ENCODE measurements at regions not wholly inside any gene's neighbourhood (a gene's known extent, or its start where the extent isn't known, plus 50 kb on each side); places are given as distances from the start of the nearest gene placed in this dataset.

GRCh38 chr12:46907791-46908190 lies 82.0 kb upstream of the SLC38A4 start:
- Histone ChIP-seq H3K79me2 (ENCODE audit: low read length) (no peaks in the 10 kb centered on the region), H4K20me1 (ENCODE audit: insufficient read depth, low read length) (no peaks in the 10 kb centered on the region), H3K9ac (ENCODE audit: low read length) (no peak overlapping the region), H3K36me3 (replicated peaks; ENCODE audit: low read depth, low read length) (no peaks in the 10 kb centered on the region), H3K4me1 (ENCODE audit: low read length) (peaks cover 7% of the 10 kb centered on the region), H3K4me2 (ENCODE audit: low read length) (no peak overlapping the region), H3K27me3 (ENCODE audit: low read depth, low read length) (no peaks in the 10 kb centered on the region), H3K27ac (ENCODE audit: low read length) (no peak overlapping the region), H3K4me3 (ENCODE audit: low read length) (no peak overlapping the region), H2AFZ (ENCODE audit: low read depth, low read length) (no peak overlapping the region), H3K9me3 (ENCODE audit: insufficient read depth, low read length) (no peaks in the 10 kb centered on the region)
- TF ChIP-seq CTCF (IDR thresholded peaks at IDR 0.05; ENCODE audit: low read depth, low read length), result no peak
- TF ChIP-seq EZH2phosphoT487 (IDR thresholded peaks at IDR 0.05; ENCODE audit: low read depth), result no peak

GRCh38 chr12:46908236-46908935 lies 82.6 kb upstream of the SLC38A4 start:
- H3K27ac ChIP-seq (ENCODE audit: low read length), result no peak overlapping the region
- H3K9ac ChIP-seq (ENCODE audit: low read length), result no peak overlapping the region
- H3K4me1 ChIP-seq (ENCODE audit: low read length), result peaks cover under 1% of the 10 kb centered on the region
- H3K27me3 ChIP-seq (ENCODE audit: low read depth, low read length), result no peaks in the 10 kb centered on the region
- H3K4me3 ChIP-seq (ENCODE audit: low read length), result no peak overlapping the region
- no peaks in the 10 kb centered on the region for H3K79me2 ChIP-seq (ENCODE audit: low read length)
- H3K36me3 ChIP-seq (replicated peaks; ENCODE audit: low read depth, low read length), result no peaks in the 10 kb centered on the region
- no peak for TF ChIP-seq EZH2phosphoT487 (IDR thresholded peaks at IDR 0.05; ENCODE audit: low read depth)
- no peak for TF ChIP-seq CTCF (IDR thresholded peaks at IDR 0.05; ENCODE audit: low read depth, low read length)
- H4K20me1 ChIP-seq (ENCODE audit: insufficient read depth, low read length), result no peaks in the 10 kb centered on the region
- no peak overlapping the region for H2AFZ ChIP-seq (ENCODE audit: low read depth, low read length)
- H3K9me3 ChIP-seq (ENCODE audit: insufficient read depth, low read length), result no peaks in the 10 kb centered on the region
- no peak overlapping the region for H3K4me2 ChIP-seq (ENCODE audit: low read length)

DNA sequence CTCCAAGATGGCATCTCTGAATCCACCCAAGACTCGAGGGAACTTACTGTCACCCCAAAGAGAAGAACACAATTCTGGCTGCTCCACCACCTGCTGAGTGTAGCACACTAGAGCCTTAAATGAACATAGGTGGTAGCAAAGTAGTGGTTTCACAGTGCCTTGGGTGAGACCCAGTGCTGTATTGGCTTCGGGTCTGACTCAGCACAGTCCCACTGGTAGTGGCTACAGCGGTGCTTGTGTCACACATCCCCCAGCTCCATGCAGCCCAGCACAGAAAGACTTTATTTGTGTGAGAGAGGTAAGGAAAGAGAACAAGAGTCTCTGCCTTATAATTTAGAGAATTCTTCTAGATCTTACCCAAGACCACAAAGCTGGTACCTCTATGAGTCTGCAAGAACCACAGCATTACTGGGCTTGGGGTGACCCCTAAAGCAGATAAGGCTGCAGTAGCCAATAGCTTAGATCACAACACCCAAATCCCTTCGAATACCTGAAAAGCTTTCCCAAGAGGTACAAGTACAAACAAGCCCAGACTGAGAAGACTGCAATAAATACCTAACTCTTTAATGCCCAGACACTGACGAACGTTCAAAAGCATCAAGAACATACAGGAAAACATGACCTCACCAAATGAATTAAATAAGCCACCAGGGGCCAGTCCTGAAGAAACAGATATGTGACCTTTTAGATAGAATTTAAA lies 83.3 kb upstream of the SLC38A4 start:
- no peaks in the 10 kb centered on the region for H3K36me3 ChIP-seq (replicated peaks; ENCODE audit: low read depth, low read length)
- H2AFZ ChIP-seq (ENCODE audit: low read depth, low read length), result no peak overlapping the region
- H3K79me2 ChIP-seq (ENCODE audit: low read length), result no peaks in the 10 kb centered on the region
- H3K4me2 ChIP-seq (ENCODE audit: low read length), result no peak overlapping the region
- no peak for TF ChIP-seq EZH2phosphoT487 (IDR thresholded peaks at IDR 0.05; ENCODE audit: low read depth)
- no peak for TF ChIP-seq CTCF (IDR thresholded peaks at IDR 0.05; ENCODE audit: low read depth, low read length)
- H3K4me1 ChIP-seq (ENCODE audit: low read length), result no peaks in the 10 kb centered on the region
- no peak overlapping the region for H3K9ac ChIP-seq (ENCODE audit: low read length)
- no peak overlapping the region for H3K27ac ChIP-seq (ENCODE audit: low read length)
- no peaks in the 10 kb centered on the region for H4K20me1 ChIP-seq (ENCODE audit: insufficient read depth, low read length)
- no peaks in the 10 kb centered on the region for H3K9me3 ChIP-seq (ENCODE audit: insufficient read depth, low read length)
- no peak overlapping the region for H3K4me3 ChIP-seq (ENCODE audit: low read length)
- H3K27me3 ChIP-seq (ENCODE audit: low read depth, low read length), result no peaks in the 10 kb centered on the region

DNA sequence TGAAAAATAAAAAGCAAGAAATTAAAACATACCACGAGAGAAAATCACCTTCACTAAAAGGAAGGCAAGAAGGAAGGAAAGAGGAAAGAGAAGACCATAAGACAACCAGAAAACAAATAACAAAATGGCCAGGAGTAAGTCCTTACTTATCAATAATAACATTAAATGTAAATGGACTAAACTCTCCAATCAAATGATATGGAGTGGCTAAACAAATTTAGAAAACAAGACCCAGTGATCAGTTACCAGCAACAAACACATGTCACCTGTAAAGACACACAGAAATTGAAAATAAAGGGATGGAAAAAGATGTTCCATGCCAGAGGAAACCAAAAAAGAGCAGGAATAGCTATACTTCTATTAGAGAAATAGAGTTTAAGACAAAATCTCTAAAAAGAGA lies 85.0 kb upstream of the SLC38A4 start:
- Histone ChIP-seq H3K4me2 (ENCODE audit: low read length) (no peak overlapping the region), H4K20me1 (ENCODE audit: insufficient read depth, low read length) (no peaks in the 10 kb centered on the region), H3K27me3 (ENCODE audit: low read depth, low read length) (no peaks in the 10 kb centered on the region), H3K4me1 (ENCODE audit: low read length) (no peaks in the 10 kb centered on the region), H3K4me3 (ENCODE audit: low read length) (no peak overlapping the region), H3K9me3 (ENCODE audit: insufficient read depth, low read length) (no peaks in the 10 kb centered on the region), H3K36me3 (replicated peaks; ENCODE audit: low read depth, low read length) (no peaks in the 10 kb centered on the region), H3K9ac (ENCODE audit: low read length) (no peak overlapping the region), H3K79me2 (ENCODE audit: low read length) (no peaks in the 10 kb centered on the region), H2AFZ (ENCODE audit: low read depth, low read length) (no peak overlapping the region), H3K27ac (ENCODE audit: low read length) (no peak overlapping the region)
- TF ChIP-seq CTCF (IDR thresholded peaks at IDR 0.05; ENCODE audit: low read depth, low read length), result no peak
- TF ChIP-seq EZH2phosphoT487 (IDR thresholded peaks at IDR 0.05; ENCODE audit: low read depth), result no peak
